ENCODE measurements at regions not wholly inside any gene's neighbourhood (a gene's known extent, or its start where the extent isn't known, plus 50 kb on each side); places are given as distances from the start of the nearest gene placed in this dataset.

- Mint-ChIP-seq H3K4me1 (ENCODE audit: low read depth) (no peaks in the 10 kb centered on the region), H3K36me3 (ENCODE audit: low read depth) (no peaks in the 10 kb centered on the region), H3K27ac (no peak overlapping the region), H3K9me3 (no peaks in the 10 kb centered on the region), H3K4me3 (no peak overlapping the region), H3K27me3 (ENCODE audit: low read depth) (peaks cover 3% of the 10 kb centered on the region)
- DNase-seq (ENCODE audit: low spot score) = no peak
Measured at GRCh38 chr7:131879424-131879823, 323.0 kb upstream of the PODXL start.

GRCh38 chr7:131878777-131879176, 322.3 kb upstream of the PODXL start:
- Mint-ChIP-seq H3K4me3 (no peak overlapping the region), H3K9me3 (no peaks in the 10 kb centered on the region), H3K27me3 (ENCODE audit: low read depth) (peaks cover 3% of the 10 kb centered on the region), H3K4me1 (ENCODE audit: low read depth) (no peaks in the 10 kb centered on the region), H3K27ac (no peak overlapping the region), H3K36me3 (ENCODE audit: low read depth) (no peaks in the 10 kb centered on the region)
- no peak for DNase-seq (ENCODE audit: low spot score)

GRCh38 chr7:131873581-131873980, 317.2 kb upstream of the PODXL start:
- no peak overlapping the region for H3K27ac Mint-ChIP-seq
- H3K9me3 Mint-ChIP-seq = no peaks in the 10 kb centered on the region
- no peaks in the 10 kb centered on the region for H3K4me1 Mint-ChIP-seq (ENCODE audit: low read depth)
- no peaks in the 10 kb centered on the region for H3K27me3 Mint-ChIP-seq (ENCODE audit: low read depth)
- no peaks in the 10 kb centered on the region for H3K36me3 Mint-ChIP-seq (ENCODE audit: low read depth)
- no peak for DNase-seq (ENCODE audit: low spot score)
- H3K4me3 Mint-ChIP-seq = no peak overlapping the region

- H3K27ac Mint-ChIP-seq = no peak overlapping the region
- H3K36me3 Mint-ChIP-seq (ENCODE audit: low read depth) = no peaks in the 10 kb centered on the region
- no peaks in the 10 kb centered on the region for H3K27me3 Mint-ChIP-seq (ENCODE audit: low read depth)
- no peak overlapping the region for H3K4me3 Mint-ChIP-seq
- no peak for DNase-seq (ENCODE audit: low spot score)
- H3K4me1 Mint-ChIP-seq (ENCODE audit: low read depth) = no peaks in the 10 kb centered on the region
- H3K9me3 Mint-ChIP-seq = no peaks in the 10 kb centered on the region
Measured at GRCh38 chr7:131869986-131870385, 313.6 kb upstream of the PODXL start.

- Mint-ChIP-seq H3K27me3 (ENCODE audit: low read depth) (no peaks in the 10 kb centered on the region), H3K36me3 (ENCODE audit: low read depth) (no peaks in the 10 kb centered on the region), H3K4me1 (ENCODE audit: low read depth) (no peaks in the 10 kb centered on the region), H3K4me3 (no peak overlapping the region), H3K9me3 (no peaks in the 10 kb centered on the region), H3K27ac (no peak overlapping the region)
- no peak for DNase-seq (ENCODE audit: low spot score)
Measured at GRCh38 chr7:131869169-131869844, 312.9 kb upstream of the PODXL start.

GRCh38 chr7:131867461-131867860, 311.0 kb upstream of the PODXL start:
- no peaks in the 10 kb centered on the region for H3K4me1 Mint-ChIP-seq (ENCODE audit: low read depth)
- H3K27me3 Mint-ChIP-seq (ENCODE audit: low read depth) = no peaks in the 10 kb centered on the region
- H3K9me3 Mint-ChIP-seq = no peaks in the 10 kb centered on the region
- H3K36me3 Mint-ChIP-seq (ENCODE audit: low read depth) = no peaks in the 10 kb centered on the region
- DNase-seq (ENCODE audit: low spot score) = no peak
- H3K4me3 Mint-ChIP-seq = no peak overlapping the region
- H3K27ac Mint-ChIP-seq = no peak overlapping the region

GRCh38 chr7:131865911-131866310, 309.5 kb upstream of the PODXL start:
- no peak for DNase-seq (ENCODE audit: low spot score)
- Mint-ChIP-seq H3K27ac (no peak overlapping the region), H3K4me3 (no peak overlapping the region), H3K36me3 (ENCODE audit: low read depth) (no peaks in the 10 kb centered on the region), H3K9me3 (no peaks in the 10 kb centered on the region), H3K27me3 (ENCODE audit: low read depth) (no peaks in the 10 kb centered on the region), H3K4me1 (ENCODE audit: low read depth) (no peaks in the 10 kb centered on the region)

- Mint-ChIP-seq H3K4me3 (no peak overlapping the region), H3K4me1 (ENCODE audit: low read depth) (no peaks in the 10 kb centered on the region), H3K36me3 (ENCODE audit: low read depth) (no peaks in the 10 kb centered on the region), H3K27me3 (ENCODE audit: low read depth) (no peaks in the 10 kb centered on the region), H3K27ac (no peak overlapping the region), H3K9me3 (no peaks in the 10 kb centered on the region)
- DNase-seq (ENCODE audit: low spot score) = no peak
Measured at GRCh38 chr7:131861620-131862346, 305.4 kb upstream of the PODXL start.

GRCh38 chr7:131859147-131859821, 302.9 kb upstream of the PODXL start:
- H3K4me3 Mint-ChIP-seq = no peak overlapping the region
- DNase-seq (ENCODE audit: low spot score) = peak; percentile 31
- peaks cover 5% of the 10 kb centered on the region for H3K27me3 Mint-ChIP-seq (ENCODE audit: low read depth)
- H3K36me3 Mint-ChIP-seq (ENCODE audit: low read depth) = no peaks in the 10 kb centered on the region
- H3K9me3 Mint-ChIP-seq = no peaks in the 10 kb centered on the region
- no peaks in the 10 kb centered on the region for H3K4me1 Mint-ChIP-seq (ENCODE audit: low read depth)
- H3K27ac Mint-ChIP-seq = no peak overlapping the region

GRCh38 chr7:131858611-131859010, 302.2 kb upstream of the PODXL start:
- Mint-ChIP-seq H3K4me1 (ENCODE audit: low read depth) (no peaks in the 10 kb centered on the region), H3K27ac (no peak overlapping the region), H3K27me3 (ENCODE audit: low read depth) (peaks cover 5% of the 10 kb centered on the region), H3K9me3 (no peaks in the 10 kb centered on the region), H3K36me3 (ENCODE audit: low read depth) (no peaks in the 10 kb centered on the region), H3K4me3 (no peak overlapping the region)
- no peak for DNase-seq (ENCODE audit: low spot score)

GRCh38 chr7:131849472-131849871, 293.0 kb upstream of the PODXL start:
- Mint-ChIP-seq H3K27ac (no peak overlapping the region), H3K4me3 (no peak overlapping the region), H3K36me3 (ENCODE audit: low read depth) (no peaks in the 10 kb centered on the region), H3K27me3 (ENCODE audit: low read depth) (no peaks in the 10 kb centered on the region), H3K4me1 (ENCODE audit: low read depth) (no peaks in the 10 kb centered on the region), H3K9me3 (no peaks in the 10 kb centered on the region)
- DNase-seq (ENCODE audit: low spot score) = no peak

- no peaks in the 10 kb centered on the region for H3K4me1 Mint-ChIP-seq (ENCODE audit: low read depth)
- no peak overlapping the region for H3K27ac Mint-ChIP-seq
- no peak overlapping the region for H3K4me3 Mint-ChIP-seq
Measured at GRCh38 chr7:131848033-131848432, 291.6 kb upstream of the PODXL start.

GRCh38 chr7:131845573-131846314, 289.3 kb upstream of the PODXL start:
- no peak for DNase-seq (ENCODE audit: low spot score)
- Mint-ChIP-seq H3K4me1 (ENCODE audit: low read depth) (no peaks in the 10 kb centered on the region), H3K4me3 (no peak overlapping the region), H3K27ac (no peak overlapping the region), H3K9me3 (no peaks in the 10 kb centered on the region), H3K36me3 (ENCODE audit: low read depth) (no peaks in the 10 kb centered on the region), H3K27me3 (ENCODE audit: low read depth) (no peaks in the 10 kb centered on the region)

More at GRCh38 chr7:131848033-131848432, 291.6 kb upstream of the PODXL start:
- H3K9me3 Mint-ChIP-seq = no peaks in the 10 kb centered on the region
- no peaks in the 10 kb centered on the region for H3K27me3 Mint-ChIP-seq (ENCODE audit: low read depth)
- no peak for DNase-seq (ENCODE audit: low spot score)
- no peaks in the 10 kb centered on the region for H3K36me3 Mint-ChIP-seq (ENCODE audit: low read depth)

- no peaks in the 10 kb centered on the region for H3K4me1 Mint-ChIP-seq (ENCODE audit: low read depth)
- H3K27ac Mint-ChIP-seq = no peak overlapping the region
- DNase-seq (ENCODE audit: low spot score) = no peak
- no peak overlapping the region for H3K4me3 Mint-ChIP-seq
- no peaks in the 10 kb centered on the region for H3K9me3 Mint-ChIP-seq
- no peaks in the 10 kb centered on the region for H3K27me3 Mint-ChIP-seq (ENCODE audit: low read depth)
- no peaks in the 10 kb centered on the region for H3K36me3 Mint-ChIP-seq (ENCODE audit: low read depth)
Measured at GRCh38 chr7:131844369-131844768, 287.9 kb upstream of the PODXL start.
